GM12878 (cell line): ENCODE measurements at regions not wholly inside any gene's neighbourhood (a gene's known extent, or its start where the extent isn't known, plus 50 kb on each side); places are given as distances from the start of the nearest gene placed in this dataset.

Source experiments
- ATF3 ChIP-seq: IDR thresholded peaks from 2 replicates; pipeline ENCODE4 v1.6.1; 2011; ENCODE audit warnings: low read depth, mild to moderate bottlenecking, low read length, moderate library complexity, borderline replicate concordance; ENCODE audit errors: extremely low read depth
- ATF7 ChIP-seq: fragments of 450-650 bp; IDR thresholded peaks from 2 replicates; pipeline ENCODE4 v1.6.1; 2016; ENCODE audit warnings: low read depth, mild to moderate bottlenecking
- CUX1 ChIP-seq: IDR thresholded peaks from 2 replicates; pipeline ENCODE4 v1.6.1; 2012; ENCODE audit warnings: improper control_type of control experiment, low read depth, low read length; ENCODE audit not compliant: insufficient replicate concordance
- MEF2A ChIP-seq: IDR thresholded peaks from 2 replicates; pipeline ENCODE4 v1.6.1; 2011; ENCODE audit warnings: low read depth, mild to moderate bottlenecking, low read length, moderate library complexity; ENCODE audit not compliant: insufficient read depth
- ZNF592 ChIP-seq: fragments of 450-650 bp; IDR thresholded peaks from 2 replicates; pipeline ENCODE4 v1.6.1; 2017; ENCODE audit warnings: mild to moderate bottlenecking, moderate library complexity

GRCh38 chr7:33700001-33700899, 205.1 kb upstream of the BMPER start (continued):
- no peak for TF ChIP-seq CUX1
- TF ChIP-seq ZNF592, result no peak
- TF ChIP-seq ATF3, result no peak
- TF ChIP-seq ATF7, result no peak
- TF ChIP-seq MEF2A, result no peak
